IMR-90 (cell line): ENCODE measurements at regions not wholly inside any gene's neighbourhood (a gene's known extent, or its start where the extent isn't known, plus 50 kb on each side); places are given as distances from the start of the nearest gene placed in this dataset.

Experiments
- ATAC-seq: fragments of 200-7000 bp; cut with Tn5 transposase; 2 replicates; pipeline ENCODE4 v1.9.1; 2020; ENCODE audit warnings: low read depth, mild to moderate bottlenecking, moderate library complexity
- BruUV-seq: library from RNA; stranded (reverse); fragments of 400-500 nt; replicated peaks from 2 replicates; lab custom pipeline; 2021; lab: Mats Ljungman, UMichigan
- CTCF ChIA-PET: fragments of 300-600 bp; formaldehyde crosslinking; extraction: SDS; loops from one replicate; lab custom pipeline; 2021; ENCODE audit warnings: antibody characterized with exemption; lab: Yijun Ruan, JAX
- POLR2A ChIA-PET: fragments of 300-600 bp; sonication (Branson Sonifier 250); formaldehyde crosslinking; loops from one replicate; lab custom pipeline; 2022; ENCODE audit warnings: antibody characterized with exemption; ENCODE audit not compliant: unreplicated experiment; lab: Charles Lee
- DNase-seq: peaks from one replicate; pipeline ENCODE4 v3.0.0; 2013
- H2AFZ ChIP-seq: replicated peaks from 2 replicates; pipeline ENCODE3; 2013; ENCODE audit warnings: low read length, mild to moderate bottlenecking; ENCODE audit not compliant: poor library complexity
- H2AK5ac ChIP-seq: 2 replicates; pipeline ENCODE4 v1.6.1; 2013; ENCODE audit warnings: low read depth, low read length, inconsistent platforms
- H2AK9ac ChIP-seq: replicated peaks from 2 replicates; pipeline ENCODE3; 2013; ENCODE audit warnings: mild to moderate bottlenecking, low read depth, low read length, moderate library complexity; ENCODE audit not compliant: poor library complexity
- H2BK120ac ChIP-seq: 2 replicates; pipeline ENCODE4 v1.6.1; 2013; ENCODE audit warnings: low read depth, low read length, inconsistent platforms
- H2BK15ac ChIP-seq: 3 replicates; pipeline ENCODE4 v1.6.1; 2013; ENCODE audit warnings: low read depth, low read length, inconsistent platforms
- H2BK20ac ChIP-seq: 2 replicates; pipeline ENCODE4 v1.6.1; 2013; ENCODE audit warnings: low read depth, mild to moderate bottlenecking, inconsistent platforms, low read length, moderate library complexity
- H2BK5ac ChIP-seq: 2 replicates; pipeline ENCODE4 v1.6.1; 2013; ENCODE audit warnings: mild to moderate bottlenecking, low read depth, low read length, inconsistent platforms; ENCODE audit not compliant: poor library complexity, severe bottlenecking
- H3K14ac ChIP-seq: replicated peaks from 2 replicates; pipeline ENCODE4 v1.6.1; 2013; ENCODE audit warnings: low read depth, low read length, inconsistent platforms
- H3K18ac ChIP-seq: 2 replicates; pipeline ENCODE4 v1.6.1; 2013; ENCODE audit warnings: low read depth, low read length, control low read depth
- H3K23ac ChIP-seq: 2 replicates; pipeline ENCODE4 v1.6.1; 2013; ENCODE audit warnings: low read depth, low read length, inconsistent platforms
- H3K27ac ChIP-seq: 2 replicates; pipeline ENCODE4 v1.5.1; 2013; ENCODE audit warnings: mild to moderate bottlenecking, control low read depth, low read length; ENCODE audit not compliant: insufficient read depth
- H3K27me3 ChIP-seq: 2 replicates; pipeline ENCODE4 v1.6.1; 2013; ENCODE audit warnings: low read length; ENCODE audit not compliant: control insufficient read depth, insufficient read depth
- H3K36me3 ChIP-seq: 2 replicates; pipeline ENCODE4 v1.6.1; 2013; ENCODE audit warnings: low read length, mixed read lengths; ENCODE audit not compliant: control insufficient read depth, insufficient read depth
- H3K4ac ChIP-seq: 2 replicates; pipeline ENCODE4 v1.6.1; 2013; ENCODE audit warnings: low read depth, low read length, inconsistent platforms
- H3K4me1 ChIP-seq: 2 replicates; pipeline ENCODE4 v1.6.1; 2013; ENCODE audit warnings: low read length, mixed read lengths; ENCODE audit not compliant: control insufficient read depth, insufficient read depth
- H3K4me2 ChIP-seq: 2 replicates; pipeline ENCODE4 v1.6.1; 2013; ENCODE audit warnings: low read depth, mild to moderate bottlenecking, control low read depth, low read length, moderate library complexity
- H3K4me3 ChIP-seq: 2 replicates; pipeline ENCODE4 v1.5.1; 2013; ENCODE audit warnings: low read depth, mild to moderate bottlenecking, control low read depth, low read length, moderate library complexity; ENCODE audit not compliant: insufficient read depth
- H3K56ac ChIP-seq: 2 replicates; pipeline ENCODE4 v1.6.1; 2013; ENCODE audit warnings: low read length, inconsistent platforms; ENCODE audit not compliant: insufficient read depth; ENCODE audit errors: extremely low read depth
- H3K79me1 ChIP-seq, 2 experiments: 2 replicates each; pipeline ENCODE4 v1.6.1; 2013; ENCODE audit warnings: low read length in 2 of 2, inconsistent platforms in 1 of 2, low read depth in 1 of 2
- H3K9ac ChIP-seq: 2 replicates; pipeline ENCODE4 v1.6.1; 2013; ENCODE audit warnings: low read depth, low read length, control low read depth
- H3K9me1 ChIP-seq: 2 replicates; pipeline ENCODE4 v1.6.1; 2013; ENCODE audit warnings: low read length, inconsistent platforms; ENCODE audit not compliant: insufficient read depth
- H3K9me3 ChIP-seq: 2 replicates; pipeline ENCODE4 v1.6.1; 2013; ENCODE audit warnings: low read length; ENCODE audit not compliant: control insufficient read depth, insufficient read depth
- H4K20me1 ChIP-seq: 2 replicates; pipeline ENCODE4 v1.6.1; 2013; ENCODE audit warnings: low read length, inconsistent platforms; ENCODE audit not compliant: insufficient read depth
- H4K5ac ChIP-seq: 2 replicates; pipeline ENCODE4 v1.6.1; 2013; ENCODE audit warnings: mild to moderate bottlenecking, low read depth, low read length, control low read depth
- H4K8ac ChIP-seq, 2 experiments: 2 replicates each; pipeline ENCODE4 v1.6.1; 2013; ENCODE audit warnings: low read depth in 2 of 2, low read length in 2 of 2, control low read depth in 1 of 2, inconsistent platforms in 1 of 2
- H4K91ac ChIP-seq: 2 replicates; pipeline ENCODE4 v1.6.1; 2013; ENCODE audit warnings: low read depth, low read length, inconsistent platforms; ENCODE audit not compliant: insufficient read depth
- BHLHE40 ChIP-seq: fragments of 150-350 bp; IDR thresholded peaks from 2 replicates; pipeline ENCODE4 v1.6.1; 2016; ENCODE audit warnings: mild to moderate bottlenecking, low read depth, low read length
- CEBPB ChIP-seq: IDR thresholded peaks from 2 replicates; pipeline ENCODE4 v1.6.1; 2012; ENCODE audit warnings: low read depth, low read length, improper control_type of control experiment
- CHD1 ChIP-seq: IDR thresholded peaks from 2 replicates; pipeline ENCODE4 v1.6.1; 2012; ENCODE audit warnings: low read depth, low read length, improper control_type of control experiment
- CTCF ChIP-seq: conservative IDR thresholded peaks from 2 replicates; pipeline ENCODE4 v1.5.1; 2012; ENCODE audit warnings: mild to moderate bottlenecking, low read depth, low read length, improper control_type of control experiment
- ELK1 ChIP-seq: fragments of 150-350 bp; IDR thresholded peaks from 2 replicates; pipeline ENCODE4 v1.6.1; 2016; ENCODE audit warnings: low read depth, mild to moderate bottlenecking, low read length, moderate library complexity, borderline replicate concordance
- FOS ChIP-seq: fragments of 150-350 bp; IDR thresholded peaks from 2 replicates; pipeline ENCODE4 v1.6.1; 2016; ENCODE audit warnings: low read depth, low read length
- MAFK ChIP-seq: IDR thresholded peaks from 2 replicates; pipeline ENCODE4 v1.6.1; 2012; ENCODE audit warnings: low read depth, low read length, improper control_type of control experiment
- MAZ ChIP-seq: IDR thresholded peaks from 2 replicates; pipeline ENCODE4 v1.6.1; 2012; ENCODE audit warnings: low read depth, mild to moderate bottlenecking, low read length, improper control_type of control experiment, moderate library complexity, borderline replicate concordance
- MXI1 ChIP-seq: IDR thresholded peaks from 2 replicates; pipeline ENCODE4 v1.6.1; 2012; ENCODE audit warnings: low read depth, mild to moderate bottlenecking, low read length, moderate library complexity, borderline replicate concordance
- NFE2L2 ChIP-seq: fragments of 150-350 bp; IDR thresholded peaks from 2 replicates; pipeline ENCODE4 v1.6.1; 2016; ENCODE audit warnings: low read depth, mild to moderate bottlenecking, low read length
- POLR2A ChIP-seq: IDR thresholded peaks from 2 replicates; pipeline ENCODE4 v1.6.1; 2012; ENCODE audit warnings: mild to moderate bottlenecking, low read depth, low read length
- RAD21 ChIP-seq: IDR thresholded peaks from 2 replicates; pipeline ENCODE4 v1.6.1; 2012; ENCODE audit warnings: low read length, improper control_type of control experiment
- RCOR1 ChIP-seq: IDR thresholded peaks from 2 replicates; pipeline ENCODE4 v1.6.1; 2012; ENCODE audit warnings: mild to moderate bottlenecking, low read length, improper control_type of control experiment; ENCODE audit not compliant: insufficient replicate concordance
- RFX5 ChIP-seq: IDR thresholded peaks from 2 replicates; pipeline ENCODE4 v1.8.0; 2012; ENCODE audit warnings: low read depth, mild to moderate bottlenecking, low read length, moderate library complexity
- SMC3 ChIP-seq: fragments of 150-350 bp; IDR thresholded peaks from 2 replicates; pipeline ENCODE4 v1.6.1; 2016; ENCODE audit warnings: low read depth, mild to moderate bottlenecking, antibody characterized with exemption, low read length, moderate library complexity
- WGBS, 2 experiments: methylation state at CpG; one replicate each; pipeline versions ENCODE4 v1.1.5 to v1.1.7; 2013; ENCODE audit warnings: missing lambda C conversion rate in 2 of 2; ENCODE audit not compliant: insufficient read length in 1 of 2; ENCODE audit errors: extremely low coverage in 2 of 2; 5-methylcytosine and 5-hydroxymethylcytosine counted together
- dilution Hi-C: fragments of 300-500 bp; cut with HindIII; formaldehyde crosslinking; loops from one replicate; pipeline ENCODE4 v1.14.3; 2018; ENCODE audit warnings: low sequenced_read_pairs; ENCODE audit not compliant: unreplicated experiment
- in situ Hi-C: fragments of 300-500 bp; cut with MboI; formaldehyde crosslinking; loops from 3 replicates; pipeline ENCODE4 v1.14.3; 2019; ENCODE audit warnings: low sequenced_read_pairs, inconsistent platforms, mixed read lengths
- intact Hi-C: fragments of 100-400 bp; cut with micrococcal nuclease; formaldehyde crosslinking; loops from 2 replicates; pipeline ENCODE4 v1.10.0; 2022
- TF ChIP-seq, protein P1 (sequence below): fragments of 150-350 bp; IDR thresholded peaks from 2 replicates; pipeline ENCODE4 v1.6.1; 2017; ENCODE audit warnings: mild to moderate bottlenecking, antibody characterized with exemption, low read length, low read depth

- dilution Hi-C loops, result no loop called here
- in situ Hi-C loops, result no loop called here
- ATAC-seq, result no peak
Observed at GRCh38 chr20:4524307-4524706, 161.9 kb upstream of the PRNP start.

More at GRCh38 chr20:4524307-4524706, 161.9 kb upstream of the PRNP start:
- no peaks in the 10 kb centered on the region for H3K79me1 ChIP-seq
- H4K5ac ChIP-seq, result no peak overlapping the region
- ChIA-PET CTCF (no interaction called here), POLR2A (no interaction called here)
- TF ChIP-seq RCOR1, result no peak
- TF ChIP-seq RFX5, result no peak
- TF ChIP-seq MAZ, result no peak
- no peak for TF ChIP-seq NFE2L2
- no peak for TF ChIP-seq MXI1
- no peak for TF ChIP-seq CHD1
- no peak for TF ChIP-seq POLR2A
- no peak for TF ChIP-seq SMC3
- TF ChIP-seq, protein P1, sequence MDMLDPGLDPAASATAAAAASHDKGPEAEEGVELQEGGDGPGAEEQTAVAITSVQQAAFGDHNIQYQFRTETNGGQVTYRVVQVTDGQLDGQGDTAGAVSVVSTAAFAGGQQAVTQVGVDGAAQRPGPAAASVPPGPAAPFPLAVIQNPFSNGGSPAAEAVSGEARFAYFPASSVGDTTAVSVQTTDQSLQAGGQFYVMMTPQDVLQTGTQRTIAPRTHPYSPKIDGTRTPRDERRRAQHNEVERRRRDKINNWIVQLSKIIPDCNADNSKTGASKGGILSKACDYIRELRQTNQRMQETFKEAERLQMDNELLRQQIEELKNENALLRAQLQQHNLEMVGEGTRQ, result no peak
- TF ChIP-seq CEBPB, result no peak
- TF ChIP-seq FOS, result no peak
- no peak for TF ChIP-seq RAD21
- TF ChIP-seq CTCF, result no peak
- no peak for TF ChIP-seq BHLHE40
- no peak for TF ChIP-seq ELK1
- TF ChIP-seq MAFK, result no peak
- no peaks in the 10 kb centered on the region for H3K9me3 ChIP-seq
- H3K27me3 ChIP-seq, result no peaks in the 10 kb centered on the region
- no peaks in the 10 kb centered on the region for H3K9me1 ChIP-seq
- H4K8ac ChIP-seq, result no peak overlapping the region
- no peak overlapping the region for H2BK15ac ChIP-seq
- no peaks in the 10 kb centered on the region for H3K4me1 ChIP-seq
- no peak overlapping the region for H2BK5ac ChIP-seq
- H3K14ac ChIP-seq, result no peak overlapping the region
- no peak overlapping the region for H2BK120ac ChIP-seq
- no peak overlapping the region for H3K18ac ChIP-seq
- no peak for DNase-seq
- H3K56ac ChIP-seq, result no peak overlapping the region
- H3K36me3 ChIP-seq, result no peaks in the 10 kb centered on the region
- H4K91ac ChIP-seq, result no peak overlapping the region
- no peak overlapping the region for H2AK9ac ChIP-seq
- H3K23ac ChIP-seq, result no peak overlapping the region
- BruUV-seq, result no TSS peak
- no peak overlapping the region for H2AFZ ChIP-seq
- intact Hi-C loops, result no loop called here
- no peak overlapping the region for H3K27ac ChIP-seq
- no peak overlapping the region for H3K4me2 ChIP-seq
- no peak overlapping the region for H3K4ac ChIP-seq
- H3K4me3 ChIP-seq, result no peak overlapping the region
- H4K20me1 ChIP-seq, result no peaks in the 10 kb centered on the region
- no CpG with 5 or more reads among the region's 3 CpGs for WGBS, 2 experiments
- no peak overlapping the region for H2BK20ac ChIP-seq
- no peak overlapping the region for H3K9ac ChIP-seq
- H2AK5ac ChIP-seq, result no peak overlapping the region
